ENCODE measurements at regions not wholly inside any gene's neighbourhood (a gene's known extent, or its start where the extent isn't known, plus 50 kb on each side); places are given as distances from the start of the nearest gene placed in this dataset.
A peak's percentile ranks its signal among the peaks of the same experiment; 100 is the strongest.

GRCh38 chr5:96079075-96079474 lies 117.4 kb upstream of the ELL2 start (continued):
- TF ChIP-seq CTCF (IDR thresholded peaks at IDR 0.05), result no peak
- peak in 1 of 2 experiments; percentile 36; a peak in 1 of 5 replicates for TF ChIP-seq RAD21 (conservative IDR thresholded peaks at IDR 0.05 in 1 of 2, IDR thresholded peaks at IDR 0.05 in 1 of 2)
- TF ChIP-seq HDAC2 (IDR thresholded peaks at IDR 0.05), result no peak
- no peak for TF ChIP-seq MAFK (IDR thresholded peaks at IDR 0.05; ENCODE audit: partially characterized antibody)
- TF ChIP-seq RCOR1 (IDR thresholded peaks at IDR 0.05; ENCODE audit: low read depth, low read length), result no peak
- 0 out of 2 replicates have a peak, but pooled peaks have one; percentile 26 for TF ChIP-seq MAX (IDR thresholded peaks at IDR 0.05)
- no peak for TF ChIP-seq FOSB (CRISPR knock-in tag; IDR thresholded peaks at IDR 0.05)
- TF ChIP-seq GATA3 (IDR thresholded peaks at IDR 0.05; ENCODE audit: borderline replicate concordance), result peak; percentile 55; the same call in 1 of the 2 replicates
- TF ChIP-seq RFX5 (IDR thresholded peaks at IDR 0.05), result no peak
- TF ChIP-seq JUN (IDR thresholded peaks at IDR 0.05), result peak in 1 of 2 experiments; percentile 30; a peak in 1 of 5 replicates
- TF ChIP-seq POLR2A (IDR thresholded peaks at IDR 0.05; ENCODE audit: low read length), result no peak
- TF ChIP-seq HOXB5 (CRISPR knock-in tag; IDR thresholded peaks at IDR 0.05), result no peak
- no peak for TF ChIP-seq ZSCAN20 (CRISPR knock-in tag; IDR thresholded peaks at IDR 0.05)
- no peak for TF ChIP-seq CBX2 (IDR thresholded peaks at IDR 0.05; ENCODE audit: borderline replicate concordance, low read depth)
- TF ChIP-seq JUNB (IDR thresholded peaks at IDR 0.05), result peak; percentile 86
- TF ChIP-seq EP300 (IDR thresholded peaks at IDR 0.05), result peak in 1 of 2 experiments; percentile 38; a peak in 1 of 5 replicates

GRCh38 chr5:96076451-96076850 lies 114.8 kb upstream of the ELL2 start:
- no peak for ATAC-seq
- ChIA-PET CTCF (interaction anchor here (1.1 to 2.7 kb wide), 2 partner anchors 18 to 260 kb away, joined by 3 to 13 read pairs; no protein-coding TSS in a partner anchor), POLR2A (no interaction called here)
- Histone ChIP-seq H3K27ac (peak overlapping the region in 1 of 2 experiments; percentile 6; a peak in 2 of 6 replicates), H3K4me2 (no peak overlapping the region), H3K4me3 (no peak overlapping the region), H3K4me1 (peaks cover 51% of the 10 kb centered on the region), H3K9me3 (no peaks in the 10 kb centered on the region)
- no peak for DNase-seq (ENCODE audit: low read depth in 1 of 2, low spot score in 1 of 2)
- FAIRE-seq, result no peak
- WGBS (ENCODE audit: missing lambda C conversion rate), result 88% methylated on average over 3 of the region's 3 CpGs
- TF ChIP-seq CHD2 (IDR thresholded peaks at IDR 0.05; ENCODE audit: low read length, partially characterized antibody), result no peak
- no peak for TF ChIP-seq KDM5A (IDR thresholded peaks at IDR 0.05)
- TF ChIP-seq PBX3 (IDR thresholded peaks at IDR 0.05), result no peak
- TF ChIP-seq CBX2 (IDR thresholded peaks at IDR 0.05; ENCODE audit: borderline replicate concordance, low read depth), result no peak
- no peak for TF ChIP-seq BCL3 (IDR thresholded peaks at IDR 0.05)
- TF ChIP-seq REST (IDR thresholded peaks at IDR 0.05), result no peak
- no peak for TF ChIP-seq HOXA7 (CRISPR knock-in tag; IDR thresholded peaks at IDR 0.05)
- no peak for TF ChIP-seq NPAS2 (CRISPR knock-in tag; IDR thresholded peaks at IDR 0.05; ENCODE audit: borderline replicate concordance)
- no peak for TF ChIP-seq ELK1 (IDR thresholded peaks at IDR 0.05; ENCODE audit: low read depth, low read length)
- TF ChIP-seq, protein P1, sequence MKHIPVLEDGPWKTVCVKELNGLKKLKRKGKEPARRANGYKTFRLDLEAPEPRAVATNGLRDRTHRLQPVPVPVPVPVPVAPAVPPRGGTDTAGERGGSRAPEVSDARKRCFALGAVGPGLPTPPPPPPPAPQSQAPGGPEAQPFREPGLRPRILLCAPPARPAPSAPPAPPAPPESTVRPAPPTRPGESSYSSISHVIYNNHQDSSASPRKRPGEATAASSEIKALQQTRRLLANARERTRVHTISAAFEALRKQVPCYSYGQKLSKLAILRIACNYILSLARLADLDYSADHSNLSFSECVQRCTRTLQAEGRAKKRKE (CRISPR knock-in tag; IDR thresholded peaks at IDR 0.05; ENCODE audit: low read depth), result no peak
- TF ChIP-seq CTCF (IDR thresholded peaks at IDR 0.05), result no peak
- no peak for TF ChIP-seq TP53 (CRISPR knock-in tag; IDR thresholded peaks at IDR 0.05)
- TF ChIP-seq EHMT2 (IDR thresholded peaks at IDR 0.05; ENCODE audit: low read depth), result no peak
- TF ChIP-seq SMC3 (IDR thresholded peaks at IDR 0.05), result no peak

Measured in A549 (cell line).